ENCODE measurements at regions not wholly inside any gene's neighbourhood (a gene's known extent, or its start where the extent isn't known, plus 50 kb on each side); places are given as distances from the start of the nearest gene placed in this dataset.
A peak's percentile ranks its signal among the peaks of the same experiment; 100 is the strongest.

DNA sequence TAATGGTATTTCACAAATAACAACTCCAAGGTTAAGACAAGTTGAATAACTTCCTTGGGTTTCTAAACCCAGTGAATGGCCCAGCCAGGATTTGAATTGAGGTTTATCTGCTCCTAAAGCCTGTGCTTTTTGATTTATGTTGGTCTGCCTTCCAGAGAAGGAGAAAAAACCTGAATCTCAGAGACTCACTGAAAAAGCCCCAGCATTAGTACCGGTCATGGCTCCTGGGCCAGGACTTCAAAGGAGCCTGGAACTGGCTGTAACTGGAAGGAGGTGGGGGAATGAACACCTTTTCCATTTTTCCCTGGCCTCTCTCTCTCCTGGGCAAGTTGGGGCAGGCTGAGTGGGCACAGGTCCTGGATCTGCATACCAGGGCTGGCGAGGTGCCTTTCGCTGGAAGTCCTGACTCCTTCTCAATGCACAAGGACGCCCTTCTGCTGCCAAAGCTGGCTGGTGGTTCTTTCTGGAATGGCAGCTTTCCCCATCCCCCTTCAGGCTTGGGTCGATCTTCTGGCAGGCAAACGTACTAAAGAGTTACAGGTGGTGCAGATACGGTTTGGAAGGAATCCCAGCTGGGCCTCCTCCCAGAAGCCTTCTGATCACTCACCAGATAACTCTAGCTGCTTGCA lies 268.2 kb downstream of the PTEN start:
- no peak for DNase-seq

DNA sequence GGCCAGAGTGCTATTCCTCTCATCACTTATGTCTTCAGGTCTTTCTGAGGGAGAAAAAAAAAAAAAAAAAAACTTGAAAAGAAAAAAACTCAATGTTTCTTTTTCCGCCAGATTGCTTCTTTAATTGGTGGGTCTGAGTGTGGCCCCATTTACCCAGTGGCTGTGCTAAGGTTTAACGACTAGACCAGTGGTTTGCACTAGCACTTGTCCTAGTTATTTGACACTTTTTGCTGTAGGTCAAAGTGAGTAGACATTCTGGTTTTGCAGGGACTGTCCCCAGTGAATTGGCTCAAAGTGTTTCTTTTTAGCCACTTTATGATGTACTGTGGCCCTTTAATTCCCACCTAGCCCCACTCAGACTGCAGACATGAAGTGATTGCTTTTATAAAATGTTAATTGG lies 273.3 kb downstream of the PTEN start:
- no peak for DNase-seq

GRCh38 chr10:88138319-88138848 lies 275.0 kb downstream of the PTEN start:
- no peak for DNase-seq

GRCh38 chr10:88147000-88147798 lies 283.8 kb downstream of the PTEN start:
- no peak for DNase-seq

DNA sequence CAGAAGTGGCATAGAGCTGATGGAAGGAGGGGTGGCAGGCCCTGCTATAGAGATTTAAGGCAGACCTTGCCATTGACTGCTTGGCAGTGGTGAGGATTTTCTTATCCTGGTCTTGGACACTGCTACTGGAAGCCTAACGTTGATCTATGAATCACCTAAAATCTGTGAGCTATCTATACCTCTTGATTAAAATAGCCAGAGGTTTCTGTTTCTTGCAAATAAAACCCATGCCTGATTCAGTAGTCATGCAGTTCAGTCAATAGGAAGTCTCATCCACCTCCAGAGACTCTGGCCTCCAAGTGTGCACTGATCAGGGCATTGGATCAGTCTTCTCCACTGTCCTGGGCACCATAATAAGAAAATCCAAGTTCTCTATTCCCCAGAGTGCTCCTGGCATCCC lies 286.5 kb downstream of the PTEN start:
- no peak for DNase-seq

DNA sequence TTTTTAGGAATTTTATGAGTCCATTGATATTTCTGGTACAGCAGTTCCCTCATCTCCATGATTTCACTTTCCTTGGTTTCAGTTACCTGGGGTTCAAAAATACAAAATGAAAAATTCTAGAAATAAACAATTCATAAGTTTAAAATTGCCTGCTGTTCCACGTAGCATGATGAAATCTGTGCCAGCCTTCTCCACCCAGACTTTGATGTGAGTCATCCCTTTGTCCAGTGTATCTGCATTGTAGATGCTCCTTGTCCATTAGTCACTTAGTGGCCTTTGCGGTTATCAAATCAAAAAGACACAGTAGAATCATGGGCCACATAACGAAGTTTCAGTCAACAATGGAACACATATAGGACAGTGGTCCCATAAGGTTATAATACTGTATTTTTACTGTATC lies 286.9 kb downstream of the PTEN start:
- no peak for DNase-seq

DNA sequence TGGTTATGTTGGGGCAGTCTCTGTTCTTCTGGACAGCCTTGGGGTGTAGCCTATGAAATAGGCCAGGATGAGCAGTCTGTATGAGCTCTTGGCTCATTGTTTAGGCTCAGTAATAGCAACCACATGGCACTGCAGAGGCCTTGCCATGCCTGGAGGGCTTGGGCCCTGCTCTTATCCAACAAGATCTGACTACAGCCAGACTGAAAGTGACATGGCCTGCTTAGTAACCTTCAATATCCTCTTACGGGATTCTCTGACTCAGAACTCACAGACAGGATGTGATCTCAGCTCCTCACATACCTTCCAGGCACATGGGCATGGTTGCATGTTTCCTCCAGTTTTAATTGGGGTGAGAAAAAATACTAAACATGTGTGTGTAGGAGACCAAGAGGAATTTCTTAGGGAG lies 289.3 kb downstream of the PTEN start:
- DNase-seq = peak; percentile 39 to 45

- DNase-seq = no peak
Measured at GRCh38 chr10:88154596-88155250, 291.3 kb downstream of the PTEN start.

DNA sequence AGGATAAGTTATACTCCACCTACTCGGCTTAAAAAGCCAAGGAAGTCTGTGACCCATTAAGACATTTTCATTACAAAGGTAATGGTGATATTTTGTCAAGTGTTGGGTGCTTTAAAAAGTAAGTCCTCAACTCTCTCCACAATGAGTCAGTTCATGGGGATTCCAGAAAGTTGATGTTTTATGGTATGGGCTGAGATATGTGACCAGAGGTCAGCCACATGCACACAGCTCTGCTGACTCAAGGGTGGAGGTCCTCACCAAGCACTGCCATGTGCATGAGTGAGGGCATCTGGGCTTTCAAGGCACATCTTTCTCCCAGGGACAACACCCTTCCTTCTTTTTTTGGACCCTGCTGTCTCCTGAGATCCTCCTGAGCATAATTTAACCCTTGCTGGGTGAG lies 292.9 kb downstream of the PTEN start:
- DNase-seq = no peak

DNA sequence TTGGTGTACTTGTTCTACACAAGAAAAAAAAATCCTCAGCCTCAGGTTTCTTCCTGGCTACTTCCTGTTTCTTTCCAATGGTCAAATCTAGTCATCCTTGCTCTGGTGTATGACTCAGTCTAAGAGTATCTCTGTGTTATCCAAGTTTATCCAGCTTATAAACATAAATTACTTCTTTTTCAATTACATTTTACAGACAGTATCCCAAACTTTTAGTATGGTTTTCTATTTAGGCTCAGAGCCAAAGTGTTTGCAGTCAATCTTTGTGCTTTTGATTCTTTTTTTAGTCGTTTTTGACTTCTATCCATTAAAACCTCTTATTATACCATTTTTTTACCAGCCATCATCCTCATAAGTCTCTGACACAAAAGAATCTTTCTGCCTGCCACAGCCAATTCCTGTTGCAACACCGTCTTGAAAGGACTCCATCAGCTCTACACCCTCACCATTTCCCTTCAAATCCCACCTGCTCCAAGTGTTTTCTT lies 294.6 kb downstream of the PTEN start:
- DNase-seq = peak; percentile 25 to 38

GRCh38 chr10:88158526-88159122 lies 295.2 kb downstream of the PTEN start:
- no peak for DNase-seq

- DNase-seq = no peak
Measured at GRCh38 chr10:88159127-88159829, 295.9 kb downstream of the PTEN start.

GRCh38 chr10:88161070-88161469 lies 297.6 kb downstream of the PTEN start:
- DNase-seq = peak in 1 of 2 experiments; percentile 14

- DNase-seq = no peak
Measured at GRCh38 chr10:88161756-88162155, 298.3 kb downstream of the PTEN start.

DNA sequence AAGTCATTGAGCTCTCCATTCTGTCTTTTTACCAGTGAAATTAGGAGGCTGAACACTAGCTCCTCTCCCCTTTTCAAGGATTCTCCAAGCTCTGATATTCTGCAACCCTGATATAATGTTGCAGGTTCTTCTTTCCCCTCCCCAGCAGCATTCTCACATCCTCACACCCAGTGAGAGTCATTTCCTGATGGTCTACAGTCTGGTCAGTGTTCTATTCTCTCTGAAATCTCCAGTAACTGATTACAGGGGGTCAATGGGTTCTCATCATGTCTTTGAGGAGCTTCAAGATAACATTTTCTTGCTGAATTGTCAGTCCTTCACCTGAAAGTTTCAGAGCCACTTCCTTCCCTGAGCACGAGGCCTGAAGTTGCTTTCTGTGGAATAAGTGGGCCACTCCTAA lies 299.4 kb downstream of the PTEN start:
- DNase-seq = no peak

- DNase-seq = no peak
Measured at GRCh38 chr10:88163572-88163971, 300.1 kb downstream of the PTEN start.

- DNase-seq = no peak
Measured at GRCh38 chr10:88164471-88164870, 301.0 kb downstream of the PTEN start.

DNA sequence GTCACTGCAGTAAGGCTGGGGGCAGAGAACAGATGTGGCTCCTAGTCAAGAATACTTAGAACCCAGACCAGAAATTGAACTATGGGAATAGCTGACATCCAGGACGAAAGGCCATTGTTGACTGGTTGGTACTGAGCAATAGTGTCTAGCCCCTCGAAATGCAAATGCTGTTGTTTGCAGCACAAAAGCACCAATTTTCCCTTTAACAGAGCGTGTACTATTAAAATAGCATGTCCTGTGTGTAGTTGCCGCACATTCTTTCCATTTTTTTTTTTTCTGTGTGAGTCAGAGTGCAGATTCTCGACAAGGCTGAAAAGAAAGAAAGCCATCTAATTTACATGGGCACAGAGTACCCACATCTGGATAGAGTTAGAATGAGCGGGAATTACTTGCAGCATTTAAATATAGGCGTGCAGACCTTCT lies 302.4 kb downstream of the PTEN start:
- no peak for DNase-seq

GRCh38 chr10:88168171-88169036 lies 305.0 kb downstream of the PTEN start:
- DNase-seq = no peak

GRCh38 chr10:88169037-88169319 lies 305.6 kb downstream of the PTEN start:
- no peak for DNase-seq

DNA sequence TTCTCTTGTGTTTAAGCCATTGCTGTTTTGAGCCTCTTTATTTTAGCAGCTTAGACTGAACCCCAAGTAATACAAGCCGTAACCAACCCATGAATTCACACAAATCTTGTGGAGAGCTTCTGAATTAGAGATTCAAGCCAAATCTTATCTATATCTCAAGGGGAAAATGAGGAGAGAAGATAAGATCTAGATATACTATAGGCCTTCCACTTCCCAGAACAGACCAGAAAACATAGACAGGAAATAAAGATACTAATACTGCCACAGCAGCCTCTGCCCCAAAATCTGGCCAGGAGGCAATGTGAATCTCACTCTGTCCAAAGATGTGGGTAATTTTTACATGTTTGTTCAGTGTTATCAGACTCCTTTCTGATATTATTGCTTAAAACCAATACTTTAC lies 307.2 kb downstream of the PTEN start:
- DNase-seq = no peak

GRCh38 chr10:88172159-88172558 lies 308.7 kb downstream of the PTEN start:
- no peak for DNase-seq
